ENCODE measurements at regions not wholly inside any gene's neighbourhood (a gene's known extent, or its start where the extent isn't known, plus 50 kb on each side); places are given as distances from the start of the nearest gene placed in this dataset.

GRCh38 chr5:124620743-124621142 is 125.7 kb downstream of the ZNF608 start:
- no peak for TF ChIP-seq CTCF (IDR thresholded peaks at IDR 0.05)
- no peak for TF ChIP-seq POLR2A (IDR thresholded peaks at IDR 0.05)

Measured in uterus (tissue), 2 donors.